ENCODE measurements at regions not wholly inside any gene's neighbourhood (a gene's known extent, or its start where the extent isn't known, plus 50 kb on each side); places are given as distances from the start of the nearest gene placed in this dataset.

DNA sequence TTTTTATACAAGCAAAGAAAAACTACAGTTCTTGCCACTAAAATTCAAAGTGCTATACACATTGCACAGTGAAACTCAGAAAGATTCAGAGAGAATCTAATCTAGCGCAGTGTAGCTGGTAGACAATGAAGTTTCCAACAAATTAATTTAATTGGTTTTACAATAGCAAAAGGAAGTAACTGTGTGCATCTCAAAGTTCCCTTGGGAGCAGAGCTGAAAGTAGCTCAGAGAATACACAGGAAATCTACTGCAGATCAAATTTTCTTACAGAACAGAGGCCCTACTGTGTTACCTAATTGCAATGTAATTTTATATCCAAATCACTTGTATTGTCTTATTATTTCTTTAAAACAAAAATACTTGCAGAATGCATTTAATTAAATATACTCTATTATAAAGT is 1396.2 kb upstream of the TENM4 start:
- no CpG with 5 or more reads among the region's 1 CpG for WGBS (ENCODE audit: insufficient coverage)
- Mint-ChIP-seq H3K9me3 (peaks cover 9 to 18% (median 10%) of the 10 kb centered on the region in 3 donors), H3K27ac (no peak overlapping the region), H3K4me1 (no peaks in the 10 kb centered on the region), H3K36me3 (no peaks in the 10 kb centered on the region), H3K27me3 (no peaks in the 10 kb centered on the region), H3K4me3 (no peak overlapping the region)
- Histone ChIP-seq H3K4me3 (ENCODE audit: control insufficient read depth in 1 of 2, extremely low read depth in 1 of 2, low read length in 1 of 2) (no peak overlapping the region), H3K9me3 (no peaks in the 10 kb centered on the region), H3K27me3 (replicated peaks in 1 of 2; ENCODE audit: control insufficient read depth in 2 of 2, extremely low read depth in 1 of 2, insufficient read depth in 2 of 2, low read length in 1 of 2) (no peaks in the 10 kb centered on the region), H3K27ac (ENCODE audit: low read length) (no peak overlapping the region), H3K36me3 (ENCODE audit: control insufficient read depth in 2 of 2, extremely low read depth in 1 of 2, insufficient read depth in 1 of 2, low read length in 1 of 2) (no peaks in the 10 kb centered on the region), H3K4me1 (ENCODE audit: control insufficient read depth in 1 of 2, extremely low read depth in 1 of 2, insufficient read depth in 2 of 2, low read length in 2 of 2) (no peaks in the 10 kb centered on the region)
- no peak for ATAC-seq (replicated peaks in 1 of 4)
- no peak for DNase-seq
- CTCF ChIA-PET, result interaction anchor here in 1 of 2 donors (0.7 kb wide), 1 partner anchor 274 kb away, joined by 3 read pairs; no protein-coding TSS in a partner anchor
- POLR2A ChIA-PET, result no interaction called here

DNA sequence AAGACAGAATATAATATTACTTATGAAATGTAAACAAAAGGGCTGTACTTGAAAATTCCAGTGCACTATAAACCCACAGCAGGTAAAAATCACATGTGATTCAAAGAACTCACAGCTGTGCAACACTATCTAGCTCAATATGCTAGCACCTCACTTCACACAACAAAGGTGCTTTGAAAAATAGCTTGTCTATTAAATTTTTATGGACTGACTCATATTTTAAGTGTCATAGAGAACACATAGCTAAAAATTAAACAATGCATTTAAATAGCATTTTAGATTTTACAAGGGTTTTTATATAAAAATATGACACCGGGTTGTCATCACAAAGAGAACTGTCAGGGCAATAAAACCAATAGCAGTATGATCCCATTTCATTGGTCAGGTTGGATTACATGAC is 1390.5 kb upstream of the TENM4 start:
- CTCF ChIA-PET, result no interaction called here
- no peaks in the 10 kb centered on the region for H3K36me3 ChIP-seq (ENCODE audit: control insufficient read depth in 2 of 2, extremely low read depth in 1 of 2, insufficient read depth in 1 of 2, low read length in 1 of 2)
- no peaks in the 10 kb centered on the region for H3K27me3 ChIP-seq (replicated peaks in 1 of 2; ENCODE audit: control insufficient read depth in 2 of 2, extremely low read depth in 1 of 2, insufficient read depth in 2 of 2, low read length in 1 of 2)
- H3K9me3 Mint-ChIP-seq, result peaks cover 5 to 15% (median 10%) of the 10 kb centered on the region in 3 donors
- DNase-seq (no peak), ATAC-seq (replicated peaks in 1 of 4) (no peak)
- H3K4me1 ChIP-seq (ENCODE audit: control insufficient read depth in 1 of 2, extremely low read depth in 1 of 2, insufficient read depth in 2 of 2, low read length in 2 of 2), result no peaks in the 10 kb centered on the region
- no peak overlapping the region for H3K27ac Mint-ChIP-seq
- H3K27me3 Mint-ChIP-seq, result no peaks in the 10 kb centered on the region
- H3K36me3 Mint-ChIP-seq, result no peaks in the 10 kb centered on the region
- POLR2A ChIA-PET, result no interaction called here
- no peak overlapping the region for H3K4me3 ChIP-seq (ENCODE audit: control insufficient read depth in 1 of 2, extremely low read depth in 1 of 2, low read length in 1 of 2)
- no peaks in the 10 kb centered on the region for H3K9me3 ChIP-seq
- WGBS (ENCODE audit: insufficient coverage), result no CpG with 5 or more reads among the region's 1 CpG
- H3K4me1 Mint-ChIP-seq, result no peaks in the 10 kb centered on the region
- H3K4me3 Mint-ChIP-seq, result no peak overlapping the region
- H3K27ac ChIP-seq (ENCODE audit: low read length), result no peak overlapping the region

- no peaks in the 10 kb centered on the region for H3K27me3 ChIP-seq (replicated peaks in 1 of 2; ENCODE audit: control insufficient read depth in 2 of 2, extremely low read depth in 1 of 2, insufficient read depth in 2 of 2, low read length in 1 of 2)
- ChIA-PET CTCF (no interaction called here), POLR2A (no interaction called here)
- H3K9me3 ChIP-seq, result no peaks in the 10 kb centered on the region
- no peak overlapping the region for H3K4me3 ChIP-seq (ENCODE audit: control insufficient read depth in 1 of 2, extremely low read depth in 1 of 2, low read length in 1 of 2)
- no peak overlapping the region for H3K27ac ChIP-seq (ENCODE audit: low read length)
- Mint-ChIP-seq H3K36me3 (no peaks in the 10 kb centered on the region), H3K9me3 (peaks cover 0 to 5% (median 4%) of the 10 kb centered on the region in 3 donors), H3K27me3 (no peaks in the 10 kb centered on the region), H3K4me1 (no peaks in the 10 kb centered on the region), H3K27ac (no peak overlapping the region), H3K4me3 (no peak overlapping the region)
- no peak for ATAC-seq (replicated peaks in 1 of 4)
- H3K4me1 ChIP-seq (ENCODE audit: control insufficient read depth in 1 of 2, extremely low read depth in 1 of 2, insufficient read depth in 2 of 2, low read length in 2 of 2), result no peaks in the 10 kb centered on the region
- no peak for DNase-seq
- no peaks in the 10 kb centered on the region for H3K36me3 ChIP-seq (ENCODE audit: control insufficient read depth in 2 of 2, extremely low read depth in 1 of 2, insufficient read depth in 1 of 2, low read length in 1 of 2)
- WGBS (ENCODE audit: insufficient coverage), result 60% methylated on average over 1 of the region's 3 CpGs
These were observed 1387.0 kb upstream of the TENM4 start for GRCh38 chr11:80827781-80828180.

DNA sequence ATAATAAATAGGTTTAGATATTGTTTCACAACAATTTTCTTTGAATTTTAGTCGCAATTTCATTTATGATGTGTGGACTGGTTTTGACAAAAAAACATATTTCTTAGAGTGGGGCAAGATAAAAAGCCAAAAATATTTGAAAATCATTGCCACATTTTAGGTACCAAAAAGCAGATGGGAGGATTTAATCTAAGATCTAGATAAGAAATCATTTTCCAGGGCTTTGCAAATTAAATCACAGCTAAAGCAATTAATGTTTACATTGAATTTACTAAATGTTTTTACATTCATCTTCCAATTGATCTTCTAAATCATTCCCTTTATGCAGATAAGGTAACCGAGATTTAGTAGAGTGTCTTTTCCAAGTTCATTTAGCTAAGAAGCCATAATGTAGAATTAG is 1386.0 kb upstream of the TENM4 start:
- no peak overlapping the region for H3K4me3 Mint-ChIP-seq
- POLR2A ChIA-PET, result no interaction called here

GRCh38 chr11:80822308-80822707 is 1381.5 kb upstream of the TENM4 start:
- Histone ChIP-seq H3K4me3 (ENCODE audit: control insufficient read depth in 1 of 2, extremely low read depth in 1 of 2, low read length in 1 of 2) (no peak overlapping the region), H3K27ac (ENCODE audit: low read length) (no peak overlapping the region), H3K9me3 (no peaks in the 10 kb centered on the region), H3K36me3 (ENCODE audit: control insufficient read depth in 2 of 2, extremely low read depth in 1 of 2, insufficient read depth in 1 of 2, low read length in 1 of 2) (no peaks in the 10 kb centered on the region), H3K27me3 (replicated peaks in 1 of 2; ENCODE audit: control insufficient read depth in 2 of 2, extremely low read depth in 1 of 2, insufficient read depth in 2 of 2, low read length in 1 of 2) (no peaks in the 10 kb centered on the region), H3K4me1 (ENCODE audit: control insufficient read depth in 1 of 2, extremely low read depth in 1 of 2, insufficient read depth in 2 of 2, low read length in 2 of 2) (no peaks in the 10 kb centered on the region)
- 71% methylated on average over 2 of the region's 7 CpGs for WGBS (ENCODE audit: insufficient coverage)
- Mint-ChIP-seq H3K27me3 (no peaks in the 10 kb centered on the region), H3K4me1 (no peaks in the 10 kb centered on the region), H3K27ac (no peak overlapping the region), H3K9me3 (peaks cover 0 to 2% (median 0%) of the 10 kb centered on the region in 3 donors), H3K36me3 (no peaks in the 10 kb centered on the region), H3K4me3 (no peak overlapping the region)
- POLR2A ChIA-PET, result no interaction called here
- CTCF ChIA-PET, result no interaction called here
- DNase-seq (no peak), ATAC-seq (replicated peaks in 1 of 4) (no peak)

More for the DNA sequence above, 1386.0 kb upstream of the TENM4 start:
- H3K9me3 ChIP-seq, result no peaks in the 10 kb centered on the region
- no CpG with 5 or more reads among the region's 2 CpGs for WGBS (ENCODE audit: insufficient coverage)
- H3K36me3 Mint-ChIP-seq, result no peaks in the 10 kb centered on the region
- H3K27ac ChIP-seq (ENCODE audit: low read length), result no peak overlapping the region
- no peaks in the 10 kb centered on the region for H3K4me1 Mint-ChIP-seq
- CTCF ChIA-PET, result no interaction called here
- ATAC-seq (replicated peaks in 1 of 4) (no peak), DNase-seq (no peak)
- no peak overlapping the region for H3K27ac Mint-ChIP-seq
- H3K4me3 ChIP-seq (ENCODE audit: control insufficient read depth in 1 of 2, extremely low read depth in 1 of 2, low read length in 1 of 2), result no peak overlapping the region
- no peaks in the 10 kb centered on the region for H3K27me3 Mint-ChIP-seq
- peaks cover 0 to 5% (median 4%) of the 10 kb centered on the region in 3 donors for H3K9me3 Mint-ChIP-seq
- no peaks in the 10 kb centered on the region for H3K36me3 ChIP-seq (ENCODE audit: control insufficient read depth in 2 of 2, extremely low read depth in 1 of 2, insufficient read depth in 1 of 2, low read length in 1 of 2)
- H3K27me3 ChIP-seq (replicated peaks in 1 of 2; ENCODE audit: control insufficient read depth in 2 of 2, extremely low read depth in 1 of 2, insufficient read depth in 2 of 2, low read length in 1 of 2), result no peaks in the 10 kb centered on the region
- H3K4me1 ChIP-seq (ENCODE audit: control insufficient read depth in 1 of 2, extremely low read depth in 1 of 2, insufficient read depth in 2 of 2, low read length in 2 of 2), result no peaks in the 10 kb centered on the region

DNA sequence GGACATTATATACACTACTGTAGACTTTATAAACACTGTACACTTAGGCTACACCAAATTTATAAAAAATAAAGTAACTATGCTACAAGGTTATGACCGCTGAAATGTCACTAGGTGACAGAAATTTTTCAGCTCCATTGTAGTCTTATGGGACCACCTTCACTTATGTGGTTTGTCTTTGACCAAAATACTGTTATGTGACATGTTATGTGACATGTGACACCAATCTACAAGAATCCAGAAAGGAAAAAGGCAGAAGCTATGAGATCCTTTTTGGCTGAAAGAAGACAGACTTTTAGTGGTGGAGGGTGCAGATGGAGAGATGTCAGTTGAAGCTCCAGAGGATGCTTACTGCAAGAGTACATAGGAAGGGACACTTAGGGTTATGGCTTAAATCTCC is 1378.4 kb upstream of the TENM4 start:
- Histone ChIP-seq H3K9me3 (no peaks in the 10 kb centered on the region), H3K27ac (ENCODE audit: low read length) (no peak overlapping the region), H3K36me3 (ENCODE audit: control insufficient read depth in 2 of 2, extremely low read depth in 1 of 2, insufficient read depth in 1 of 2, low read length in 1 of 2) (no peaks in the 10 kb centered on the region), H3K27me3 (replicated peaks in 1 of 2; ENCODE audit: control insufficient read depth in 2 of 2, extremely low read depth in 1 of 2, insufficient read depth in 2 of 2, low read length in 1 of 2) (no peaks in the 10 kb centered on the region), H3K4me3 (ENCODE audit: control insufficient read depth in 1 of 2, extremely low read depth in 1 of 2, low read length in 1 of 2) (no peak overlapping the region), H3K4me1 (ENCODE audit: control insufficient read depth in 1 of 2, extremely low read depth in 1 of 2, insufficient read depth in 2 of 2, low read length in 2 of 2) (no peaks in the 10 kb centered on the region)
- ATAC-seq (replicated peaks in 1 of 4), result no peak
- no peaks in the 10 kb centered on the region for H3K4me1 Mint-ChIP-seq
- CTCF ChIA-PET, result no interaction called here
- H3K9me3 Mint-ChIP-seq, result peaks cover 4 to 9% (median 5%) of the 10 kb centered on the region in 3 donors
- POLR2A ChIA-PET, result no interaction called here
- no CpG with 5 or more reads among the region's 1 CpG for WGBS (ENCODE audit: insufficient coverage)
- no peaks in the 10 kb centered on the region for H3K27me3 Mint-ChIP-seq
- H3K4me3 Mint-ChIP-seq, result no peak overlapping the region
- H3K36me3 Mint-ChIP-seq, result no peaks in the 10 kb centered on the region
- no peak for DNase-seq
- H3K27ac Mint-ChIP-seq, result no peak overlapping the region

- DNase-seq (no peak), ATAC-seq (replicated peaks in 1 of 4) (no peak)
- Histone ChIP-seq H3K4me3 (ENCODE audit: control insufficient read depth in 1 of 2, extremely low read depth in 1 of 2, low read length in 1 of 2) (no peak overlapping the region), H3K27me3 (replicated peaks in 1 of 2; ENCODE audit: control insufficient read depth in 2 of 2, extremely low read depth in 1 of 2, insufficient read depth in 2 of 2, low read length in 1 of 2) (no peaks in the 10 kb centered on the region), H3K4me1 (ENCODE audit: control insufficient read depth in 1 of 2, extremely low read depth in 1 of 2, insufficient read depth in 2 of 2, low read length in 2 of 2) (no peaks in the 10 kb centered on the region), H3K9me3 (no peaks in the 10 kb centered on the region), H3K27ac (ENCODE audit: low read length) (no peak overlapping the region), H3K36me3 (ENCODE audit: control insufficient read depth in 2 of 2, extremely low read depth in 1 of 2, insufficient read depth in 1 of 2, low read length in 1 of 2) (no peaks in the 10 kb centered on the region)
- Mint-ChIP-seq H3K4me3 (no peak overlapping the region), H3K36me3 (no peaks in the 10 kb centered on the region), H3K27ac (no peak overlapping the region), H3K4me1 (no peaks in the 10 kb centered on the region), H3K9me3 (peaks cover 4 to 9% (median 5%) of the 10 kb centered on the region in 3 donors), H3K27me3 (no peaks in the 10 kb centered on the region)
- CTCF ChIA-PET, result no interaction called here
- 55% methylated on average over 2 of the region's 4 CpGs for WGBS (ENCODE audit: insufficient coverage)
- POLR2A ChIA-PET, result no interaction called here
These were observed 1376.1 kb upstream of the TENM4 start for GRCh38 chr11:80816966-80817365.
